ENCODE measurements at regions not wholly inside any gene's neighbourhood (a gene's known extent, or its start where the extent isn't known, plus 50 kb on each side); places are given as distances from the start of the nearest gene placed in this dataset.

DNA sequence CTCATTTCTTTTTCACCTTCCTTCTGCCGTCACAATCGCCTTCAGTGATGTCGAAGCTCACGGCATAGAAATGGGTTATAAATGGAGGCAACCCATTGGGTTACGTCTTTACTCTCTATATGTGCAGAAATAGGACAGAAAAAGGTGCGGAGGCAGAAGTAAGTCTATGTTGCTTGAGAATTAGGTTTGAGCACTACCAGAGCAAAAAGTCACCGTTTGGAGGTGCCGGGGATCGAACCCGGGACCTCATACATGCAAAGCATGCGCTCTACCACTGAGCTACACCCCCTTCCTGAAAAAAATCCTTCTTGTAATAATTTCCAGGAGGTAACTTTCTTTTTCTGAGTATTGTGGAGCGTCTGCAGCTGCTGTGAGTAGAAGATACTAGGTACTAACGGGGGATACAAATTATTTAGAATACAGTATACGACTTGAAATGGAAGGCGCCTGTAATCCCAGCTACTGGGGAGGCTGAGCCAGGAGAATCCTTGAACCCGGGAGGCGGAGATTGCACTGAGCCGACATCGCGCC, 134.2 kb downstream of the TRIM27 start:
- TF ChIP-seq POLR2A (IDR thresholded peaks at IDR 0.05; ENCODE audit: low read depth, low read length) (no peak), TAF1 (IDR thresholded peaks at IDR 0.05; ENCODE audit: borderline replicate concordance, low read depth, low read length) (no peak), POLR2AphosphoS5 (IDR thresholded peaks at IDR 0.05; ENCODE audit: low read depth, low read length) (no peak)

Measured in GM12892 (cell line).